ENCODE measurements at regions not wholly inside any gene's neighbourhood (a gene's known extent, or its start where the extent isn't known, plus 50 kb on each side); places are given as distances from the start of the nearest gene placed in this dataset.
A peak's percentile ranks its signal among the peaks of the same experiment; 100 is the strongest.
"Not testable (repeated sequence)": the region's sequence is repeated elsewhere in the genome, so short reads cannot be mapped to it uniquely, and the experiment has no call there.

- WGBS, 10 experiments: 17% methylated on average over 1 of the region's 1 CpG; no CpG with 5 or more reads in 9 of the 10 experiments
- no peak for ATAC-seq (replicated peaks in 6 of 8)
- in situ Hi-C loops (cut with MboI; ENCODE audit: low pct_unique_long_range_greater_than_20kb in 2 of 9, low sequenced_read_pairs in 9 of 9, unreplicated experiment in 9 of 9): no loop called here
- Histone ChIP-seq H3K4me3 (no peak overlapping the region), H3K4me1 (replicated peaks in 1 of 2) (no peaks in the 10 kb centered on the region), H3K27ac (no peak overlapping the region)
Measured at GRCh38 chrX:122586831-122587230, 597.2 kb upstream of the GRIA3 start.

GRCh38 chrX:122591546-122591945 is 592.5 kb upstream of the GRIA3 start:
- Histone ChIP-seq H3K4me3 (no peak overlapping the region), H3K4me1 (replicated peaks in 1 of 2) (no peaks in the 10 kb centered on the region), H3K27ac (no peak overlapping the region)
- in situ Hi-C loops (cut with MboI; ENCODE audit: low pct_unique_long_range_greater_than_20kb in 2 of 9, low sequenced_read_pairs in 9 of 9, unreplicated experiment in 9 of 9): no loop called here
- 42% methylated on average over 2 of the region's 2 CpGs; no CpG with 5 or more reads in 9 of the 10 experiments for WGBS, 10 experiments
- ATAC-seq (replicated peaks in 6 of 8): peak in 1 of 8 experiments; percentile 33

- Histone ChIP-seq H3K4me3 (no peak overlapping the region), H3K27ac (no peak overlapping the region), H3K4me1 (replicated peaks in 1 of 2) (no peaks in the 10 kb centered on the region)
- ATAC-seq (replicated peaks in 6 of 8): no peak
- in situ Hi-C loops (cut with MboI; ENCODE audit: low pct_unique_long_range_greater_than_20kb in 2 of 9, low sequenced_read_pairs in 9 of 9, unreplicated experiment in 9 of 9): no loop called here
Measured at GRCh38 chrX:122596998-122597397, 587.1 kb upstream of the GRIA3 start.

GRCh38 chrX:122622795-122623194 is 561.3 kb upstream of the GRIA3 start:
- H3K27ac ChIP-seq: no peak overlapping the region
- H3K4me1 ChIP-seq (replicated peaks in 1 of 2): no peaks in the 10 kb centered on the region
- H3K4me3 ChIP-seq: no peak overlapping the region
- in situ Hi-C loops (cut with MboI; ENCODE audit: low pct_unique_long_range_greater_than_20kb in 2 of 9, low sequenced_read_pairs in 9 of 9, unreplicated experiment in 9 of 9): no loop called here
- WGBS, 10 experiments: 86 to 100% (median 93%) methylated on average over 1 of the region's 1 CpG; no CpG with 5 or more reads in 6 of the 10 experiments
- ATAC-seq (replicated peaks in 6 of 8): peak in 2 of 8 experiments; percentile 35 to 51

- no peak overlapping the region for H3K4me3 ChIP-seq
- 20 to 67% (median 33%) methylated on average over 1 to 2 of the region's 2 CpGs; no CpG with 5 or more reads in 7 of the 10 experiments for WGBS, 10 experiments
- no peak overlapping the region for H3K27ac ChIP-seq
- H3K4me1 ChIP-seq (replicated peaks in 1 of 2): no peaks in the 10 kb centered on the region
- peak in 3 of 8 experiments; percentile 19 to 57 (median 35) for ATAC-seq (replicated peaks in 6 of 8)
- in situ Hi-C loops (cut with MboI; ENCODE audit: low pct_unique_long_range_greater_than_20kb in 2 of 9, low sequenced_read_pairs in 9 of 9, unreplicated experiment in 9 of 9): no loop called here
Measured at GRCh38 chrX:122625239-122625638, 558.8 kb upstream of the GRIA3 start.

- in situ Hi-C loops (cut with MboI; ENCODE audit: low pct_unique_long_range_greater_than_20kb in 2 of 9, low sequenced_read_pairs in 9 of 9, unreplicated experiment in 9 of 9): no loop called here
- no peak overlapping the region for H3K27ac ChIP-seq
- 7 to 100% (median 60%) methylated on average over 1 to 3 of the region's 3 CpGs; no CpG with 5 or more reads in 4 of the 10 experiments for WGBS, 10 experiments
Measured at GRCh38 chrX:122625821-122626220, 558.3 kb upstream of the GRIA3 start.

GRCh38 chrX:122626871-122627270 is 557.2 kb upstream of the GRIA3 start:
- Histone ChIP-seq H3K27ac (no peak overlapping the region), H3K4me1 (replicated peaks in 1 of 2) (no peaks in the 10 kb centered on the region), H3K4me3 (no peak overlapping the region)
- ATAC-seq (replicated peaks in 6 of 8): no peak
- 0 to 80% (median 50%) methylated on average over 1 of the region's 1 CpG; no CpG with 5 or more reads in 7 of the 10 experiments for WGBS, 10 experiments
- in situ Hi-C loops (cut with MboI; ENCODE audit: low pct_unique_long_range_greater_than_20kb in 2 of 9, low sequenced_read_pairs in 9 of 9, unreplicated experiment in 9 of 9): no loop called here

More at GRCh38 chrX:122625821-122626220, 558.3 kb upstream of the GRIA3 start:
- H3K4me1 ChIP-seq (replicated peaks in 1 of 2): no peaks in the 10 kb centered on the region
- peak in 3 of 8 experiments; percentile 13 to 57 (median 48) for ATAC-seq (replicated peaks in 6 of 8)
- H3K4me3 ChIP-seq: no peak overlapping the region

GRCh38 chrX:122641136-122641535 is 542.9 kb upstream of the GRIA3 start:
- no peak overlapping the region for H3K4me3 ChIP-seq
- ATAC-seq (replicated peaks in 6 of 8): no peak
- no peaks in the 10 kb centered on the region for H3K4me1 ChIP-seq (replicated peaks in 1 of 2)
- in situ Hi-C loops (cut with MboI; ENCODE audit: low pct_unique_long_range_greater_than_20kb in 2 of 9, low sequenced_read_pairs in 9 of 9, unreplicated experiment in 9 of 9): no loop called here
- H3K27ac ChIP-seq: no peak overlapping the region
- WGBS, 10 experiments: 68 to 92% (median 80%) methylated on average over 1 to 2 of the region's 2 CpGs; no CpG with 5 or more reads in 5 of the 10 experiments

GRCh38 chrX:122641826-122642225 is 542.3 kb upstream of the GRIA3 start:
- no peak for ATAC-seq (replicated peaks in 6 of 8)
- no peak overlapping the region for H3K4me3 ChIP-seq
- H3K4me1 ChIP-seq (replicated peaks in 1 of 2): no peaks in the 10 kb centered on the region
- in situ Hi-C loops (cut with MboI; ENCODE audit: low pct_unique_long_range_greater_than_20kb in 2 of 9, low sequenced_read_pairs in 9 of 9, unreplicated experiment in 9 of 9): no loop called here
- no peak overlapping the region for H3K27ac ChIP-seq
- 29 to 95% (median 67%) methylated on average over 2 to 4 of the region's 4 CpGs; no CpG with 5 or more reads in 4 of the 10 experiments for WGBS, 10 experiments

GRCh38 chrX:122655256-122655655 is 528.8 kb upstream of the GRIA3 start:
- H3K4me1 ChIP-seq (replicated peaks in 1 of 2); H3K27ac ChIP-seq; in situ Hi-C loops (cut with MboI; ENCODE audit: low pct_unique_long_range_greater_than_20kb in 2 of 9, low sequenced_read_pairs in 9 of 9, unreplicated experiment in 9 of 9); H3K4me3 ChIP-seq; ATAC-seq (replicated peaks in 6 of 8): not testable (repeated sequence)
- WGBS, 10 experiments: 0 to 80% (median 56%) methylated on average over 1 to 3 of the region's 16 CpGs; no CpG with 5 or more reads in 4 of the 10 experiments

- Histone ChIP-seq H3K4me1 (replicated peaks in 1 of 2) (no peaks in the 10 kb centered on the region), H3K4me3 (no peak overlapping the region), H3K27ac (no peak overlapping the region)
- WGBS, 10 experiments: 20 to 50% methylated on average over 1 of the region's 1 CpG; no CpG with 5 or more reads in 8 of the 10 experiments
- in situ Hi-C loops (cut with MboI; ENCODE audit: low pct_unique_long_range_greater_than_20kb in 2 of 9, low sequenced_read_pairs in 9 of 9, unreplicated experiment in 9 of 9): no loop called here
- peak in 1 of 8 experiments; percentile 60 for ATAC-seq (replicated peaks in 6 of 8)
Measured at GRCh38 chrX:122666601-122667000, 517.5 kb upstream of the GRIA3 start.

- no peak overlapping the region for H3K27ac ChIP-seq
- in situ Hi-C loops (cut with MboI; ENCODE audit: low pct_unique_long_range_greater_than_20kb in 2 of 9, low sequenced_read_pairs in 9 of 9, unreplicated experiment in 9 of 9): no loop called here
- H3K4me3 ChIP-seq: no peak overlapping the region
- ATAC-seq (replicated peaks in 6 of 8): peak in 3 of 8 experiments; percentile 75 to 90 (median 86)
- no peaks in the 10 kb centered on the region for H3K4me1 ChIP-seq (replicated peaks in 1 of 2)
- WGBS, 10 experiments: 33 to 100% (median 68%) methylated on average over 1 to 3 of the region's 3 CpGs; no CpG with 5 or more reads in 4 of the 10 experiments
Measured at GRCh38 chrX:122667667-122668066, 516.4 kb upstream of the GRIA3 start.

GRCh38 chrX:122703762-122704161 is 480.3 kb upstream of the GRIA3 start:
- Histone ChIP-seq H3K27ac (no peak overlapping the region), H3K4me3 (no peak overlapping the region), H3K4me1 (replicated peaks in 1 of 2) (no peaks in the 10 kb centered on the region)
- in situ Hi-C loops (cut with MboI; ENCODE audit: low pct_unique_long_range_greater_than_20kb in 2 of 9, low sequenced_read_pairs in 9 of 9, unreplicated experiment in 9 of 9): no loop called here
- ATAC-seq (replicated peaks in 6 of 8): peak in 1 of 8 experiments; percentile 67
- 60% methylated on average over 1 of the region's 1 CpG; no CpG with 5 or more reads in 9 of the 10 experiments for WGBS, 10 experiments

- ATAC-seq (replicated peaks in 6 of 8): no peak
- in situ Hi-C loops (cut with MboI; ENCODE audit: low pct_unique_long_range_greater_than_20kb in 2 of 9, low sequenced_read_pairs in 9 of 9, unreplicated experiment in 9 of 9): no loop called here
- 17 to 29% methylated on average over 1 of the region's 1 CpG; no CpG with 5 or more reads in 8 of the 10 experiments for WGBS, 10 experiments
- Histone ChIP-seq H3K4me1 (replicated peaks in 1 of 2) (no peaks in the 10 kb centered on the region), H3K27ac (no peak overlapping the region), H3K4me3 (no peak overlapping the region)
Measured at GRCh38 chrX:122739770-122740169, 444.3 kb upstream of the GRIA3 start.
